Loucy (cell line): ENCODE measurements at regions not wholly inside any gene's neighbourhood (a gene's known extent, or its start where the extent isn't known, plus 50 kb on each side); places are given as distances from the start of the nearest gene placed in this dataset.

Experiments used
- H2AFZ ChIP-seq: fragments of 200-600 bp; sonication (generic); 2 replicates; pipeline ENCODE4 v1.6.0; 2016; ENCODE audit warnings: antibody characterized with exemption, mild to moderate bottlenecking, low read length, moderate library complexity
- H3F3A ChIP-seq: fragments of 200-600 bp; 2 replicates; pipeline ENCODE4 v1.6.0; 2016; ENCODE audit warnings: antibody characterized with exemption, low read depth, mild to moderate bottlenecking
- H3K27me3 ChIP-seq: fragments of 200-600 bp; sonication (generic); 2 replicates; pipeline ENCODE4 v1.6.1; 2014; ENCODE audit warnings: low read length, mild to moderate bottlenecking; ENCODE audit not compliant: insufficient read depth, poor library complexity, severe bottlenecking
- H3K36me3 ChIP-seq: fragments of 200-600 bp; sonication (generic); 2 replicates; pipeline ENCODE4 v1.6.1; 2016; ENCODE audit warnings: low read length; ENCODE audit not compliant: insufficient read depth
- H3K4me1 ChIP-seq: fragments of 200-600 bp; sonication (generic); 2 replicates; pipeline ENCODE4 v1.5.1; 2014; ENCODE audit warnings: low read length, mild to moderate bottlenecking; ENCODE audit not compliant: insufficient read depth, poor library complexity, severe bottlenecking
- H3K4me2 ChIP-seq: fragments of 200-600 bp; sonication (generic); 2 replicates; pipeline ENCODE4 v1.6.0; 2014; ENCODE audit warnings: antibody characterized with exemption, low read length, low read depth, mild to moderate bottlenecking; ENCODE audit not compliant: poor library complexity, severe bottlenecking
- H3K4me3 ChIP-seq: fragments of 200-600 bp; sonication (generic); 2 replicates; pipeline ENCODE4 v1.5.1; 2014; ENCODE audit warnings: low read length, mild to moderate bottlenecking, mixed read lengths; ENCODE audit not compliant: poor library complexity, severe bottlenecking
- H3K79me2 ChIP-seq: fragments of 200-600 bp; sonication (generic); 2 replicates; pipeline ENCODE4 v1.6.1; 2014; ENCODE audit warnings: low read length; ENCODE audit not compliant: insufficient read depth
- H3K9ac ChIP-seq: fragments of 200-600 bp; sonication (generic); 2 replicates; pipeline ENCODE4 v1.6.0; 2014; ENCODE audit warnings: mild to moderate bottlenecking, low read depth, low read length, moderate library complexity; ENCODE audit not compliant: poor library complexity, severe bottlenecking
- H3K9me2 ChIP-seq: fragments of 200-600 bp; sonication (generic); replicated peaks from 2 replicates; pipeline ENCODE4 v1.6.1; 2016; ENCODE audit warnings: low read depth, low read length, mixed read lengths
- H3K9me3 ChIP-seq: fragments of 200-600 bp; sonication (generic); 2 replicates; pipeline ENCODE4 v1.6.1; 2014; ENCODE audit warnings: mild to moderate bottlenecking, antibody characterized with exemption, low read length, low read depth; ENCODE audit not compliant: insufficient read depth
- H4K20me1 ChIP-seq: fragments of 200-600 bp; sonication (generic); 2 replicates; pipeline ENCODE4 v1.6.0; 2014; ENCODE audit warnings: antibody characterized with exemption, low read length, mild to moderate bottlenecking; ENCODE audit not compliant: insufficient read depth, poor library complexity, severe bottlenecking
- CTCF ChIP-seq: fragments of 200-600 bp; sonication (generic); conservative IDR thresholded peaks from 2 replicates; pipeline ENCODE4 v1.5.1; 2014; ENCODE audit warnings: mild to moderate bottlenecking, antibody characterized with exemption, low read length
- EZH2phosphoT487 ChIP-seq: fragments of 200-600 bp; IDR thresholded peaks from 2 replicates; pipeline ENCODE4 v1.6.1; 2018; ENCODE audit warnings: antibody characterized with exemption, mild to moderate bottlenecking, moderate library complexity, borderline replicate concordance

- Histone ChIP-seq H3K79me2 (no peaks in the 10 kb centered on the region), H3K9me2 (no peaks in the 10 kb centered on the region), H3K4me1 (no peaks in the 10 kb centered on the region), H3K4me2 (no peak overlapping the region), H3K4me3 (no peak overlapping the region), H3K27me3 (no peaks in the 10 kb centered on the region), H4K20me1 (no peaks in the 10 kb centered on the region), H3K9ac (no peak overlapping the region), H3F3A (no peaks in the 10 kb centered on the region), H3K36me3 (no peaks in the 10 kb centered on the region), H2AFZ (no peak overlapping the region), H3K9me3 (no peaks in the 10 kb centered on the region)
- TF ChIP-seq CTCF: no peak
- no peak for TF ChIP-seq EZH2phosphoT487
These were observed 472.6 kb upstream of the KLHL29 start for GRCh38 chr2:22912398-22912797.

- no peak overlapping the region for H2AFZ ChIP-seq
- no peaks in the 10 kb centered on the region for H3K27me3 ChIP-seq
- no peaks in the 10 kb centered on the region for H3K4me1 ChIP-seq
- TF ChIP-seq EZH2phosphoT487 (no peak), CTCF (no peak)
- no peaks in the 10 kb centered on the region for H3K79me2 ChIP-seq
- H3K4me2 ChIP-seq: no peak overlapping the region
- H3K4me3 ChIP-seq: no peak overlapping the region
- H3K36me3 ChIP-seq: no peaks in the 10 kb centered on the region
- no peaks in the 10 kb centered on the region for H3K9me2 ChIP-seq
- H3K9ac ChIP-seq: no peak overlapping the region
- no peaks in the 10 kb centered on the region for H3F3A ChIP-seq
- H4K20me1 ChIP-seq: no peaks in the 10 kb centered on the region
- H3K9me3 ChIP-seq: no peaks in the 10 kb centered on the region
These were observed 455.0 kb upstream of the KLHL29 start for GRCh38 chr2:22929998-22930397.

- Histone ChIP-seq H3K4me3 (no peak overlapping the region), H4K20me1 (no peaks in the 10 kb centered on the region), H3K79me2 (no peaks in the 10 kb centered on the region), H3K4me2 (no peak overlapping the region), H3K27me3 (no peaks in the 10 kb centered on the region), H3K9me2 (no peaks in the 10 kb centered on the region), H3K9ac (no peak overlapping the region), H3K9me3 (no peaks in the 10 kb centered on the region), H3F3A (no peaks in the 10 kb centered on the region), H2AFZ (no peak overlapping the region), H3K36me3 (no peaks in the 10 kb centered on the region), H3K4me1 (no peaks in the 10 kb centered on the region)
- TF ChIP-seq CTCF (no peak), EZH2phosphoT487 (no peak)
These were observed 454.2 kb upstream of the KLHL29 start for GRCh38 chr2:22930781-22931180.
